ENCODE measurements at regions not wholly inside any gene's neighbourhood (a gene's known extent, or its start where the extent isn't known, plus 50 kb on each side); places are given as distances from the start of the nearest gene placed in this dataset.

- peaks cover 7% of the 10 kb centered on the region for H3K27me3 Mint-ChIP-seq (ENCODE audit: low read depth)
- H3K36me3 Mint-ChIP-seq (ENCODE audit: low read depth): no peaks in the 10 kb centered on the region
- TF ChIP-seq CTCF (IDR thresholded peaks at IDR 0.05; ENCODE audit: unreplicated experiment in 3 of 3): no peak
- no peak overlapping the region for H3K27ac Mint-ChIP-seq
- H3K4me3 Mint-ChIP-seq: no peak overlapping the region
- no peaks in the 10 kb centered on the region for H3K4me1 Mint-ChIP-seq
- peaks cover 22% of the 10 kb centered on the region for H3K9me3 Mint-ChIP-seq
These were observed 178.0 kb upstream of the GALNT2 start for GRCh38 chr1:229889031-229889517.

- peaks cover 12% of the 10 kb centered on the region for H3K27me3 Mint-ChIP-seq (ENCODE audit: low read depth)
- H3K4me3 Mint-ChIP-seq: no peak overlapping the region
- H3K36me3 Mint-ChIP-seq (ENCODE audit: low read depth): no peaks in the 10 kb centered on the region
- H3K9me3 Mint-ChIP-seq: peaks cover 22% of the 10 kb centered on the region
- TF ChIP-seq CTCF (IDR thresholded peaks at IDR 0.05; ENCODE audit: unreplicated experiment in 3 of 3): no peak
- no peak overlapping the region for H3K27ac Mint-ChIP-seq
- no peaks in the 10 kb centered on the region for H3K4me1 Mint-ChIP-seq
These were observed 175.8 kb upstream of the GALNT2 start for GRCh38 chr1:229891227-229891626.

- Mint-ChIP-seq H3K4me3 (no peak overlapping the region), H3K27ac (no peak overlapping the region), H3K9me3 (peaks cover 17% of the 10 kb centered on the region), H3K4me1 (peaks cover 4% of the 10 kb centered on the region), H3K27me3 (ENCODE audit: low read depth) (peaks cover 8% of the 10 kb centered on the region), H3K36me3 (ENCODE audit: low read depth) (no peaks in the 10 kb centered on the region)
- no peak for TF ChIP-seq CTCF (IDR thresholded peaks at IDR 0.05; ENCODE audit: unreplicated experiment in 3 of 3)
These were observed 174.4 kb upstream of the GALNT2 start for GRCh38 chr1:229892515-229893117.

GRCh38 chr1:229893762-229894444, 173.1 kb upstream of the GALNT2 start:
- no peak overlapping the region for H3K27ac Mint-ChIP-seq
- no peak overlapping the region for H3K4me3 Mint-ChIP-seq
- H3K4me1 Mint-ChIP-seq: peaks cover 6% of the 10 kb centered on the region
- no peaks in the 10 kb centered on the region for H3K36me3 Mint-ChIP-seq (ENCODE audit: low read depth)
- TF ChIP-seq CTCF (IDR thresholded peaks at IDR 0.05; ENCODE audit: unreplicated experiment in 3 of 3): no peak
- H3K9me3 Mint-ChIP-seq: peaks cover 13% of the 10 kb centered on the region
- H3K27me3 Mint-ChIP-seq (ENCODE audit: low read depth): peaks cover 8% of the 10 kb centered on the region

DNA sequence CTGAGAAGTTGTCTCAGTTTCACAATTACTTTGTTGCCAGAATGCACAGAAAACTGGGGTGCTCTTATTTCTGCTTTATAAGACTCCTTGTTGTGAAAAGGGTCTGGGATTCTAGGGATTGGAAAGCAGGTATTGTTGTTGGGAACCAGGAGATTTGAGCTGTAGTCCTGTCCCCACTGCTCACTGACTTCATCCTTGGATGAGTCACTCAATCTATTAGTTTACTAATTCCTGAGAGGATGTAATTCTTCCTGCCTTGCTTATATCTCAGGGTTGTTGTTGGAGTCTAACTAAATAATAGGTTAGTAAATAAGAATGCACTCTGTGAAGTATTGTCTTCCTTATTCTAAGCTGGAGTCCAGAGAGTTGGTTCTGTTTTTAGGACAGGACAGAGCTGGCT, 172.5 kb upstream of the GALNT2 start:
- Mint-ChIP-seq H3K9me3 (peaks cover 8% of the 10 kb centered on the region), H3K36me3 (ENCODE audit: low read depth) (no peaks in the 10 kb centered on the region), H3K27me3 (ENCODE audit: low read depth) (peaks cover 8% of the 10 kb centered on the region), H3K4me1 (peaks cover 6% of the 10 kb centered on the region), H3K4me3 (no peak overlapping the region), H3K27ac (no peak overlapping the region)
- no peak for TF ChIP-seq CTCF (IDR thresholded peaks at IDR 0.05; ENCODE audit: unreplicated experiment in 3 of 3)

- H3K36me3 Mint-ChIP-seq (ENCODE audit: low read depth): no peaks in the 10 kb centered on the region
- no peak overlapping the region for H3K27ac Mint-ChIP-seq
- peaks cover 11% of the 10 kb centered on the region for H3K9me3 Mint-ChIP-seq
- TF ChIP-seq CTCF (IDR thresholded peaks at IDR 0.05; ENCODE audit: unreplicated experiment in 3 of 3): no peak
- H3K27me3 Mint-ChIP-seq (ENCODE audit: low read depth): peaks cover 8% of the 10 kb centered on the region
- H3K4me1 Mint-ChIP-seq: peaks cover 6% of the 10 kb centered on the region
- H3K4me3 Mint-ChIP-seq: no peak overlapping the region
These were observed 171.4 kb upstream of the GALNT2 start for GRCh38 chr1:229895605-229896004.

Data from nephron (organoid).